ENCODE measurements at regions not wholly inside any gene's neighbourhood (a gene's known extent, or its start where the extent isn't known, plus 50 kb on each side); places are given as distances from the start of the nearest gene placed in this dataset.

DNA sequence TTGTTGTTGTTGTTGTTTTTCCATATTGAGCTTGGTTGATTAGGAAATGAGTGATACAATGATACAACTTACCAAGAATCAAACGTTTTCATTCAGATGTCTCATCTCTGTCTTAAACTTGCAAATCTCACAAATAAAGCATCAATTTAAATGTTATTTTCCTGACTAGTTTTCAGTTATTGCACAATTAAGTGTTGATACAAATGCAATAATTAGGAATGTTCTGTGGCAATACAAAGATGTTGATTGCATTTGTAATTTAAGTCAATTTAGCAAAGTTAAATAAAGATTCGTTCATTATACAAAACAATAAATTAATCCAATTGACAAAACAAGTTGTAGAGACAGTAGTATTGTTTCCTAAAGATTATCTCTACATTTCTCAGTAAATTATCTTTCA lies 392.3 kb upstream of the ZNF804A start:
- no peak for TF ChIP-seq POLR2A (IDR thresholded peaks at IDR 0.05; ENCODE audit: low read depth, low read length)
- no peak for TF ChIP-seq POLR2AphosphoS5 (IDR thresholded peaks at IDR 0.05; ENCODE audit: low read depth, low read length)
